GM12873 (cell line): ENCODE measurements at regions not wholly inside any gene's neighbourhood (a gene's known extent, or its start where the extent isn't known, plus 50 kb on each side); places are given as distances from the start of the nearest gene placed in this dataset.

Source experiments
- CTCF ChIP-seq: IDR thresholded peaks from 2 replicates; pipeline ENCODE4 v1.5.1; 2012; ENCODE audit warnings: low read depth, mild to moderate bottlenecking, moderate library complexity, low read length, control low read depth; ENCODE audit not compliant: insufficient read depth; ENCODE audit errors: missing control alignments

GRCh38 chr6:133689863-133690262 is 199.1 kb upstream of the TCF21 start:
- TF ChIP-seq CTCF: no peak

GRCh38 chr6:133693565-133693964 is 195.3 kb upstream of the TCF21 start:
- no peak for TF ChIP-seq CTCF

- TF ChIP-seq CTCF: no peak
These were observed 191.7 kb upstream of the TCF21 start for GRCh38 chr6:133697185-133697584.

GRCh38 chr6:133697666-133698065 is 191.2 kb upstream of the TCF21 start:
- TF ChIP-seq CTCF: no peak

- TF ChIP-seq CTCF: no peak
These were observed 190.6 kb upstream of the TCF21 start for GRCh38 chr6:133698272-133698671.

- TF ChIP-seq CTCF: no peak
These were observed 189.1 kb upstream of the TCF21 start for GRCh38 chr6:133699741-133700385.

- TF ChIP-seq CTCF: no peak
These were observed 187.1 kb upstream of the TCF21 start for GRCh38 chr6:133701633-133702331.
